ENCODE measurements at regions not wholly inside any gene's neighbourhood (a gene's known extent, or its start where the extent isn't known, plus 50 kb on each side); places are given as distances from the start of the nearest gene placed in this dataset.

DNA sequence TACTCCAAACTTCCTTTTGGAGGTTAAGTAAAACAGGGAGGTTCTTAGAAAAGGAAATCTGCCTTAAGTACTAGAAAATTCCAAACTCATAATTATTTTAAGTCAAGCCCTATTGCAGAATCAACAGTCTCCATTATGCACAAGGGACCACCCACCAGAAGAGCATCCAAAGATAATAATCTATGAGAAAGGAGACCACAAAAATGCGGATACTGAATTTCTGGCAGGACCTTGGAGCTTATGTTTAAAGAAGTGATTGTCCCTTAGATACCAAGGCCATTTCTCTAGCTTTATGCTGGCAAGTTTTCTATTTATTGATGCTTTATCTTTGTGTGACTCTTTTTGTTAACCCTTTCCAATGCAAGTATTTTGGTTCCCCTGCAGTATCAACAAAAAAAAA lies 404.0 kb upstream of the MMADHC start:
- no peak for FAIRE-seq

GRCh38 chr2:149990965-149991364 lies 403.4 kb upstream of the MMADHC start:
- peak; percentile 48 for FAIRE-seq

DNA sequence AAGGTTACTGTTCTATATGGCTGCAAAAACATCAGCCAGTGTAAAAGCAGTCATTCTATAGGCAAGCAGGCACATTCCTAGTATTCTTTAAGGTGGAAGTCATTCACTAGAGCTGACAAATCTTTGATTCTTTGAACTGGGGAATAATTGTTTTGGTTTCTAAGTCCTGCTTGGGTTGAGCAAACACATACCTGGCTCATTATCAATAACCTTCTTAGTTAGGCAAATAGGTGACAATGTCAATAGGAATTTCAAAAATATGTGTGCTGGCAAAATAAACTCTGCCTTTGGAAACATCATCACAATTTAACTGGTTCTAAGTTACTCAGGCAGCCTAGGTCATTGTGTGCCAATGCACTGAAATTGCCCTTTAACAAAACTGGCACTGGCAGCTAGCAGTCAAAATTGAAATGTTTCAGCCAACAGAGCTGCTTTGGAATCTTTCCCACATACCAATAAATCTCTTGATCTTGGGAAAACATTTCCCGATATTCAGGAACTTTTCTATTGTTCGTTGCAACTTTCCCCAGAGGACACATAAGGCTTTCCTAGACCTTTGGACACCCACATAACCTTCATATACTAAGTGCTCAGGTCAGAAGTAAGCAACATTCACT lies 402.0 kb upstream of the MMADHC start:
- peak; percentile 15 for FAIRE-seq

DNA sequence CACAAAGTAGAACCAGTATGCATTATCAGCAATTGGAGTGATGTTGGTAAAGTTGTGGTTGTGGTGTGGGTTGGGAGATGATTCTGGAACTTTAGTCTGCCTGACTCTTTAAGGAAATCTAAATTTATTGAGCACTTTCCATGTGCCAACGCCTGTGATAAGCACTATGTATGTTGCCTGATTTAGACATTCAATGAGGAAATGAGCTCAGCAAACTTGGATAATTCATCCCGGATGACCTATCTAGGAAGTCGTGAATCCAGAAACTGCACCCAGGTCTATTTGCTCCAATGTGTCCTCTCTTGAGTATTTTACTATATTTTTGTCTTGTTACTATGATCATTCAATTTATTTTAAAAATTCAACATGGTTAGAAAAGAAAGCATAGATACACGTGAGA lies 400.8 kb upstream of the MMADHC start:
- FAIRE-seq, result no peak

DNA sequence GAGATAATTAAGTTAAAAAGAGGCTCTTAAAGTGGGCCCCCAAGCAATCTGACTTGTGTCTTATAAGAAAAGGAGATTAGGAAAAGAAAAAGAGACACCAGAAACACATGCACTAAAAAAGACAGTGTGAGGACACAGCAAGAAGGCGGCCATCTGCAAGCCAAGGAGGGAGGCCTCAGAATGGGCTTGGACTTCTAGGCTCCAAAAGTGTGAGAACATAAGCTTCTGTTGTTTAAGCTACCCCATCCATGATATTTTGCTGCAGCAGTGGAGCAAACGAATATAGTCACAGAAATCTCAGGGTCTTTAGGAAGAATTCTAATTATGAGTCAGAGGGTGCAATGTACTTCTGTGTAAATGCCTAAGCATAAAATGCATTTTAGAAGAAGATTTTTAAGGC lies 399.3 kb upstream of the MMADHC start:
- FAIRE-seq, result no peak

- no peak for FAIRE-seq
Measured at GRCh38 chr2:149984311-149984710, 396.7 kb upstream of the MMADHC start.

GRCh38 chr2:149972066-149972465 lies 384.5 kb upstream of the MMADHC start:
- FAIRE-seq, result no peak

DNA sequence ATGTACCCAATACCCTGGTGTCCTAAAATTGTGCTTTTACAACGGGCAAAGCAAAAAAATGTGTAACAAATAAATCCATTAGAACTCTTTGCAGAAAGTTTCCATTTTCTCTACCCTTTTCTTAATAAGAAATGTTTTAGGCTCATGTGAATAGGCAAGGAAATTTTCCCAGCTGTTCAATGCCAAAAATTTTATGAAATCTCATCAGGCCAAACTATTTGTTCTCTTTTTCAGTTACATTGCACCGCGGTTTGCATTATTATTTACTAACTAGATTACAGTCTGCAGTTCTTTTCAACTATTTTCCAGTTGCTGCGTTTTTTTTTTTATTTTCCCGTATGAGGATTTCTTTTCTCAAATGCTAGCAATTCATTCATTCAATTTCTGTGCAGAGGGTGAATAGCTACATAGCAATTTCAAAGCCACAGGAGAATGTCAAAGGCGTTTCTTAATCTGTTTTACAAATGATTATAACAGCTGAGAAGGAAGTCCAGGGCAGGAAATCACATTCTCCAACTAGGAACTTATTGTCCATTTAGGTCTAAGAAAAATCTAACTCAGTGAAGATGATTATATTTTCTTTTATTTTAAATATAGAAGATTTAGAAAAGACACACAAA lies 367.5 kb upstream of the MMADHC start:
- FAIRE-seq, result no peak

DNA sequence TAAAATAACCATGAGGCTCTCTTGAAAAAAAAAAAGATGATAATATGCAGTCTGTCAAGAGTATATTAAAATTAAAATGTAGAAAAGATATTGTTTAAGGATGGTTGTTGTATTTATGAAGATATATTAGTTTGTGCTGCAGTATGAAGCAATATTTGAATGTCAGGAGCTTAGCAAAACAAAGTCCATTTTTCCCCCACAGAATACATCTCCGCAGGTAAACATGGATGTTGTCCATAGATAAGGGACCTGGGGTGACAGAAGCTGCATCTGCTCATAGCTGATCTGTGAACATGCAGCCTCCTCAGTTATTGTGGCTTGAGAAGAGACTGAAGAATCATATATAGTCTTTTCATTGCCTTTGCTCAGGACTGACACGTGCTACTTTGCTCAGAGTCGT lies 366.1 kb upstream of the MMADHC start:
- FAIRE-seq, result no peak

DNA sequence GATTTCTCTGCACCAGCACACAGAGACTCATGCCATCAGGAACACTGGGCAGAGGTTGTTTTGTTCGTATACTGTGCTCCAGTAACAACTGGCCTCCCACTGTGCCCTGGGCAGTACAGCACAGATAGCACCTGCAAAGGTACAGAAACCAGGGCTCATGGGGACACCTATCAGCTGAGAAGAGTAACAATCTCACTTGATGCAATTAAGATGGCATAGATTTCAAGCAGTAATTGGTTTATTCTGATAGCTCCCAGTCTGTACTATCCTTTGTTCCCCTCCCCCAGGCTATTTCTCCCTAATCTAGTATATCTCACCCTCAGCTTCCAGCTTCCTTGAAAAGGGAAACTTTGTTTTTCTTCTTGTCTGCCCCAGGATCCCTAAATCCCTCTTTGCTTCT lies 343.9 kb upstream of the MMADHC start:
- FAIRE-seq, result no peak

- FAIRE-seq, result no peak
Measured at GRCh38 chr2:149928011-149928410, 340.4 kb upstream of the MMADHC start.

DNA sequence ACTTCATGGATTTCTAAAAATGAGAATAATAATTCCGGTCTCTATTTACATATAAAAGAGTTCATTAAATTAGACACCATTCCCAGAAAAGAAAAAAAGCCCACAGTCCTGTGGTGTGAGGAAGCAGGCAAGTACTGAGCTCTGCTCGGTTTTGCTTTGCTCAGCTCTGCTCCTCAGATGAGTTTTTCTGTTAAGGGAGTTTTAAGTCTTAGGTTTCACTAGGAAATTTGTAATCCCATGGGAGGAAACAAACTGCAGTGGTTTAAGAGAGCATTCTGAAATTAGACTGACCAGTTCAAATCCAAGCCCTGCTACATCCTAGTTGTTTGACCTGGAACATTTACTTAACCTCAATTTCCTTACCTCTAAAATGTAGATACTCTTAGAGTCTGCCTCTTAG lies 338.6 kb upstream of the MMADHC start:
- FAIRE-seq, result no peak

GRCh38 chr2:149924549-149925213 lies 337.1 kb upstream of the MMADHC start:
- FAIRE-seq, result no peak

- FAIRE-seq, result no peak
Measured at GRCh38 chr2:149924028-149924427, 336.5 kb upstream of the MMADHC start.

GRCh38 chr2:149921911-149922616 lies 334.5 kb upstream of the MMADHC start:
- FAIRE-seq, result no peak

GRCh38 chr2:149920389-149920788 lies 332.8 kb upstream of the MMADHC start:
- no peak for FAIRE-seq

- FAIRE-seq, result no peak
Measured at GRCh38 chr2:149915151-149915550, 327.6 kb upstream of the MMADHC start.

GRCh38 chr2:149908726-149909683 lies 321.4 kb upstream of the MMADHC start:
- FAIRE-seq, result no peak

- no peak for FAIRE-seq
Measured at GRCh38 chr2:149906886-149907285, 319.3 kb upstream of the MMADHC start.

GRCh38 chr2:149904352-149905175 lies 317.0 kb upstream of the MMADHC start:
- no peak for FAIRE-seq

- no peak for FAIRE-seq
Measured at GRCh38 chr2:149903626-149904025, 316.1 kb upstream of the MMADHC start.

GRCh38 chr2:149902081-149902480 lies 314.5 kb upstream of the MMADHC start:
- no peak for FAIRE-seq

Measured in endometrium (tissue), 2 donors.